HUES48 (cell line): ENCODE measurements at regions not wholly inside any gene's neighbourhood (a gene's known extent, or its start where the extent isn't known, plus 50 kb on each side); places are given as distances from the start of the nearest gene placed in this dataset.

Experiments used
- H3K27ac ChIP-seq: one replicate; pipeline ENCODE4 v1.7.0; 2013; ENCODE audit warnings: low read depth, low read length, inconsistent platforms
- H3K27me3 ChIP-seq: 2 replicates; pipeline ENCODE4 v1.6.1; 2013; ENCODE audit warnings: mild to moderate bottlenecking, low read length; ENCODE audit not compliant: control insufficient read depth, insufficient read depth
- H3K36me3 ChIP-seq: 2 replicates; pipeline ENCODE4 v1.6.1; 2013; ENCODE audit warnings: low read length; ENCODE audit not compliant: control insufficient read depth, insufficient read depth
- H3K4me1 ChIP-seq: 2 replicates; pipeline ENCODE4 v1.6.1; 2013; ENCODE audit warnings: mild to moderate bottlenecking, low read length; ENCODE audit not compliant: control insufficient read depth, insufficient read depth
- H3K4me3 ChIP-seq: 2 replicates; pipeline ENCODE4 v1.5.1; 2013; ENCODE audit warnings: mild to moderate bottlenecking, low read depth, low read length
- H3K9ac ChIP-seq: 2 replicates; pipeline ENCODE4 v1.6.1; 2013; ENCODE audit warnings: mild to moderate bottlenecking, low read depth, low read length, moderate library complexity
- H3K9me3 ChIP-seq: 2 replicates; pipeline ENCODE4 v1.6.1; 2013; ENCODE audit warnings: low read length; ENCODE audit not compliant: control insufficient read depth, insufficient read depth

GRCh38 chr9:2570615-2571479 is 50.7 kb upstream of the VLDLR start:
- Histone ChIP-seq H3K27ac (no peak overlapping the region), H3K4me3 (no peak overlapping the region), H3K4me1 (no peaks in the 10 kb centered on the region), H3K27me3 (no peaks in the 10 kb centered on the region), H3K9ac (no peak overlapping the region), H3K36me3 (no peaks in the 10 kb centered on the region), H3K9me3 (no peaks in the 10 kb centered on the region)
